ENCODE measurements at regions not wholly inside any gene's neighbourhood (a gene's known extent, or its start where the extent isn't known, plus 50 kb on each side); places are given as distances from the start of the nearest gene placed in this dataset.

- no peak for TF ChIP-seq CTCF (IDR thresholded peaks at IDR 0.05)
- TF ChIP-seq ZFX (IDR thresholded peaks at IDR 0.05; ENCODE audit: borderline replicate concordance) = no peak
- no peak overlapping the region for H3K27ac ChIP-seq
Measured at GRCh38 chr7:51591223-51591622, 274.6 kb upstream of the COBL start.

GRCh38 chr7:51590746-51591145, 274.1 kb upstream of the COBL start:
- TF ChIP-seq CTCF (IDR thresholded peaks at IDR 0.05) = no peak
- no peak for TF ChIP-seq ZFX (IDR thresholded peaks at IDR 0.05; ENCODE audit: borderline replicate concordance)
- no peak overlapping the region for H3K27ac ChIP-seq

- TF ChIP-seq CTCF (IDR thresholded peaks at IDR 0.05) (no peak), ZFX (IDR thresholded peaks at IDR 0.05; ENCODE audit: borderline replicate concordance) (no peak)
- no peak overlapping the region for H3K27ac ChIP-seq
Measured at GRCh38 chr7:51589111-51589510, 272.5 kb upstream of the COBL start.

- H3K27ac ChIP-seq = no peak overlapping the region
- TF ChIP-seq ZFX (IDR thresholded peaks at IDR 0.05; ENCODE audit: borderline replicate concordance) = no peak
- no peak for TF ChIP-seq CTCF (IDR thresholded peaks at IDR 0.05)
Measured at GRCh38 chr7:51587604-51588003, 271.0 kb upstream of the COBL start.

- H3K27ac ChIP-seq = no peak overlapping the region
- no peak for TF ChIP-seq CTCF (IDR thresholded peaks at IDR 0.05)
- no peak for TF ChIP-seq ZFX (IDR thresholded peaks at IDR 0.05; ENCODE audit: borderline replicate concordance)
Measured at GRCh38 chr7:51577390-51577789, 260.8 kb upstream of the COBL start.

GRCh38 chr7:51569581-51569980, 253.0 kb upstream of the COBL start:
- no peak for TF ChIP-seq ZFX (IDR thresholded peaks at IDR 0.05; ENCODE audit: borderline replicate concordance)
- no peak for TF ChIP-seq CTCF (IDR thresholded peaks at IDR 0.05)
- H3K27ac ChIP-seq = no peak overlapping the region

- no peak overlapping the region for H3K27ac ChIP-seq
- TF ChIP-seq CTCF (IDR thresholded peaks at IDR 0.05) (no peak), ZFX (IDR thresholded peaks at IDR 0.05; ENCODE audit: borderline replicate concordance) (no peak)
Measured at GRCh38 chr7:51569176-51569575, 252.6 kb upstream of the COBL start.

Measured in 22Rv1 (cell line).